MM.1S (cell line): ENCODE measurements at regions not wholly inside any gene's neighbourhood (a gene's known extent, or its start where the extent isn't known, plus 50 kb on each side); places are given as distances from the start of the nearest gene placed in this dataset.

Source experiments
- CTCF ChIP-seq: fragments of 300-600 bp; sonication (generic); IDR thresholded peaks from 2 replicates; pipeline ENCODE4 v1.5.1; 2016; ENCODE audit warnings: antibody characterized with exemption, low read length, mixed read lengths
- EZH2 ChIP-seq: fragments of 300-600 bp; sonication (generic); optimal IDR thresholded peaks from 2 replicates; pipeline ENCODE3; 2017; ENCODE audit warnings: low read depth, mild to moderate bottlenecking, antibody characterized with exemption, low read length, mixed read lengths
- EZH2phosphoT487 ChIP-seq: fragments of 300-600 bp; sonication (generic); IDR thresholded peaks from 2 replicates; pipeline ENCODE4 v1.6.1; 2018; ENCODE audit warnings: antibody characterized with exemption, low read length

- TF ChIP-seq CTCF (no peak), EZH2 (no peak), EZH2phosphoT487 (no peak)
Observed at GRCh38 chr2:132034646-132035045, 127.1 kb downstream of the ANKRD30BL start.
